Ovary (tissue), 7 donors: ENCODE measurements at regions not wholly inside any gene's neighbourhood (a gene's known extent, or its start where the extent isn't known, plus 50 kb on each side); places are given as distances from the start of the nearest gene placed in this dataset.
"Not testable (repeated sequence)": the region's sequence is repeated elsewhere in the genome, so short reads cannot be mapped to it uniquely, and the experiment has no call there.

Source experiments
- DNase-seq, 5 donors: peaks; one replicate each; pipeline ENCODE4 v3.0.0-alpha.2; 2019 to 2020
- H3K27ac ChIP-seq, 2 donors: fragments of 200-600 bp; one replicate each; pipeline versions ENCODE4 v1.5.1 to v1.8.0; 2019 to 2022
- H3K27me3 ChIP-seq: fragments of 200-600 bp; one replicate; pipeline ENCODE4 v1.8.0; 2022
- H3K36me3 ChIP-seq: fragments of 200-600 bp; sonication (generic); one replicate; pipeline ENCODE4 v1.5.1; 2019
- H3K4me1 ChIP-seq: one replicate; pipeline ENCODE4 v1.8.1; 2013; ENCODE audit warnings: mild to moderate bottlenecking, moderate library complexity; ENCODE audit not compliant: insufficient read depth
- H3K4me3 ChIP-seq: fragments of 200-600 bp; sonication (generic); one replicate; pipeline ENCODE4 v1.5.1; 2017
- H3K9me3 ChIP-seq, 2 donors: fragments of 200-600 bp in 1 of 2; sonication (generic) in 1 of 2; one replicate each; pipeline versions ENCODE4 v1.5.1 to v1.8.1; 2013 to 2019; ENCODE audit warnings: mild to moderate bottlenecking in 1 of 2, moderate library complexity in 1 of 2
- EP300 ChIP-seq: sonication (generic); formaldehyde crosslinking; IDR thresholded peaks from one replicate; pipeline ENCODE4 v1.6.1; 2017; ENCODE audit warnings: antibody characterized with exemption
- POLR2A ChIP-seq: fragments of 450-650 bp; IDR thresholded peaks from one replicate; pipeline ENCODE4 v1.6.1; 2017; ENCODE audit warnings: antibody characterized with exemption, mild to moderate bottlenecking, moderate library complexity
- WGBS, 3 donors: extraction: QIAGEN DNeasy Blood & Tissue Kit in 1 of 3; methylation state at CpG; one replicate each; pipeline versions ENCODE4 v1.1.5 to v1.1.7; 2013 to 2017; 5-methylcytosine and 5-hydroxymethylcytosine counted together
- intact Hi-C, 4 donors: fragments of 100-400 bp; cut with DNase I; formaldehyde crosslinking; loops; one replicate each; pipeline versions ENCODE4 v1.11.0 to v1.15.1; 2022 to 2023
- TF ChIP-seq, protein P1 (sequence below), 3 donors: fragments of 450-650 bp in 2 of 3; fragments of 200-600 bp in 1 of 3; IDR thresholded peaks; one replicate each; pipeline versions ENCODE4 v1.5.1 to v1.8.0; 2016 to 2022; ENCODE audit warnings: antibody characterized with exemption in 3 of 3, mild to moderate bottlenecking in 1 of 3
- donor health status: DM: no; HTN: no; CAD: no; lungs with moderate emphysema.
- donor health status: DM: no; HTN: no; CAD: no.
- donor health status: Bipolar disorder and iron deficiency.
- donor health status: DM: no; HTN: no; CAD: no.
- donor health status: DM: yes; HTN: yes; CAD: no.

GRCh38 chr3:24687671-24688070 lies 193.0 kb upstream of the THRB start:
- no peak for DNase-seq
- Histone ChIP-seq H3K4me1 (no peaks in the 10 kb centered on the region), H3K4me3 (no peak overlapping the region), H3K36me3 (no peaks in the 10 kb centered on the region), H3K9me3 (no peaks in the 10 kb centered on the region), H3K27ac (no peak overlapping the region), H3K27me3 (no peaks in the 10 kb centered on the region)
- intact Hi-C loops = loop anchor here in 3 of 4 donors (10.0 kb wide), 1 partner anchor 693 kb away; no protein-coding TSS in a partner anchor
- no peak for TF ChIP-seq EP300
- TF ChIP-seq, protein P1, sequence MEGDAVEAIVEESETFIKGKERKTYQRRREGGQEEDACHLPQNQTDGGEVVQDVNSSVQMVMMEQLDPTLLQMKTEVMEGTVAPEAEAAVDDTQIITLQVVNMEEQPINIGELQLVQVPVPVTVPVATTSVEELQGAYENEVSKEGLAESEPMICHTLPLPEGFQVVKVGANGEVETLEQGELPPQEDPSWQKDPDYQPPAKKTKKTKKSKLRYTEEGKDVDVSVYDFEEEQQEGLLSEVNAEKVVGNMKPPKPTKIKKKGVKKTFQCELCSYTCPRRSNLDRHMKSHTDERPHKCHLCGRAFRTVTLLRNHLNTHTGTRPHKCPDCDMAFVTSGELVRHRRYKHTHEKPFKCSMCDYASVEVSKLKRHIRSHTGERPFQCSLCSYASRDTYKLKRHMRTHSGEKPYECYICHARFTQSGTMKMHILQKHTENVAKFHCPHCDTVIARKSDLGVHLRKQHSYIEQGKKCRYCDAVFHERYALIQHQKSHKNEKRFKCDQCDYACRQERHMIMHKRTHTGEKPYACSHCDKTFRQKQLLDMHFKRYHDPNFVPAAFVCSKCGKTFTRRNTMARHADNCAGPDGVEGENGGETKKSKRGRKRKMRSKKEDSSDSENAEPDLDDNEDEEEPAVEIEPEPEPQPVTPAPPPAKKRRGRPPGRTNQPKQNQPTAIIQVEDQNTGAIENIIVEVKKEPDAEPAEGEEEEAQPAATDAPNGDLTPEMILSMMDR (IDR thresholded peaks at IDR 0.05) = no peak
- TF ChIP-seq POLR2A = no peak
- 95 to 97% (median 95%) methylated on average over 7 of the region's 7 CpGs for WGBS, 3 donors

DNA sequence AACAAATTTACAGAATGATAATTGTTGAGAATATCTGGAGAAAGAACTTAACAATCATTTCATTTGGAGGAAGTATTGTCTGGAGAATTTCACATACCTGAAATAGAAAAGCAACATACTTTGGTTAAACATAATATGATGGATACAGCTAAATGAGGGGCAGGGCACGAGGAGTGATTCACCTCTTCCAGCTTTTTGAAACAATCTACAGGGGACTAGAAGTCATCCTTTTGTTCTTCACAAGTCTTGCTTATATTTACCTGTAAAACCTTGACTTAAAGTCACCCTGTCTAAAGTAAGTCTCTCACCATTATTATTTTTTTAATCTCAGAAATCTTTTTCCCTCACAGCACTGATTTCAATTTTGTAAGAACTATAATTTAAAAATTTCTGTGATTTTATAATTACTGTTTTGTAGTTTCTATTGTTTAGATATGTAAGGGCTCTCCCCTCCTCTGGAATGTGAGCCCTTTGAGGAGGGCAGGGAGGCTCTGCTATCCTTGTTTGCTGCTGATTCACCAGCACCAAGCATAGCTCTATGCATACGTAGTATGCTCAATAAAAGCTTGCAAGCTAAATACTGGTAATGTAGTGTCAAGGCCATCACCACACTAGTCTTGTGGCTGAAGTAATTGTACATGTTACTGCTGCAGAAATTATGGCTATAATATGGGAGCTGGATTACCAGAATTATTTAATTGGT lies 193.9 kb upstream of the THRB start:
- no peak for DNase-seq
- no peak overlapping the region for H3K4me3 ChIP-seq
- H3K27ac ChIP-seq = no peak overlapping the region
- no peaks in the 10 kb centered on the region for H3K27me3 ChIP-seq
- no peaks in the 10 kb centered on the region for H3K36me3 ChIP-seq
- WGBS, 3 donors = 31 to 42% (median 33%) methylated on average over 2 of the region's 2 CpGs
- TF ChIP-seq POLR2A (no peak), EP300 (no peak)
- TF ChIP-seq, protein P1 (IDR thresholded peaks at IDR 0.05) = no peak
- intact Hi-C loops = loop anchor here in 3 of 4 donors (10.0 kb wide), 1 partner anchor 694 kb away; no protein-coding TSS in a partner anchor
- H3K9me3 ChIP-seq = no peaks in the 10 kb centered on the region
- H3K4me1 ChIP-seq = no peaks in the 10 kb centered on the region

DNA sequence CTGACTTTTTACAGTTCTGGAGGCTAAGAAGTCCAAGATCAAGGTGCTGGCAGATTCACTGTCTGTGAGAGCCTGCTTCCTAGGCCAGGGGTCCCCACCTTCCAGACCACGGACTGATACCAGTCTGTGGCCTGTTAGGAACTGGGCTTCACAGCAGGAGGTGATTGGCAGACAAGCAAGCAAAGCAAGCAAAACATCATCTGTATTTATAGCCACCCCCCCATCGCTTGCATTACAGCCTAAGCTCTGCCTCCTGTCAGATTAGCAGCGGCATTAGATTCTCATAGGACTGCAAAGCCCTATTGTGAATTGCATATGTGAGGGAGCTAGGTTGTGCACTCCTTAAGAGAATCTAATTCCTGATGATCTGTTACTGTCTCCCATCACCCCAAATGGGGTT lies 194.7 kb upstream of the THRB start:
- Histone ChIP-seq H3K4me3 (no peak overlapping the region), H3K4me1 (no peaks in the 10 kb centered on the region), H3K27ac (no peak overlapping the region), H3K27me3 (no peaks in the 10 kb centered on the region), H3K9me3 (no peaks in the 10 kb centered on the region), H3K36me3 (no peaks in the 10 kb centered on the region)
- DNase-seq = no peak
- intact Hi-C loops = loop anchor here in 3 of 4 donors (10.0 kb wide), 1 partner anchor 695 kb away; no protein-coding TSS in a partner anchor
- TF ChIP-seq, protein P1 (IDR thresholded peaks at IDR 0.05) = no peak
- TF ChIP-seq EP300 = no peak
- no peak for TF ChIP-seq POLR2A
- WGBS, 3 donors = 87 to 93% (median 91%) methylated on average over 3 of the region's 3 CpGs

GRCh38 chr3:24690777-24691176 lies 196.1 kb upstream of the THRB start:
- DNase-seq = no peak
- H3K4me1 ChIP-seq = no peaks in the 10 kb centered on the region
- WGBS, 3 donors = 93 to 96% (median 96%) methylated on average over 1 of the region's 1 CpG
- H3K9me3 ChIP-seq = no peaks in the 10 kb centered on the region
- H3K27ac ChIP-seq = no peak overlapping the region
- H3K4me3 ChIP-seq = no peak overlapping the region
- intact Hi-C loops = no loop called here
- no peaks in the 10 kb centered on the region for H3K36me3 ChIP-seq
- TF ChIP-seq, protein P1 (IDR thresholded peaks at IDR 0.05) = no peak
- TF ChIP-seq POLR2A (no peak), EP300 (no peak)
- H3K27me3 ChIP-seq = no peaks in the 10 kb centered on the region

DNA sequence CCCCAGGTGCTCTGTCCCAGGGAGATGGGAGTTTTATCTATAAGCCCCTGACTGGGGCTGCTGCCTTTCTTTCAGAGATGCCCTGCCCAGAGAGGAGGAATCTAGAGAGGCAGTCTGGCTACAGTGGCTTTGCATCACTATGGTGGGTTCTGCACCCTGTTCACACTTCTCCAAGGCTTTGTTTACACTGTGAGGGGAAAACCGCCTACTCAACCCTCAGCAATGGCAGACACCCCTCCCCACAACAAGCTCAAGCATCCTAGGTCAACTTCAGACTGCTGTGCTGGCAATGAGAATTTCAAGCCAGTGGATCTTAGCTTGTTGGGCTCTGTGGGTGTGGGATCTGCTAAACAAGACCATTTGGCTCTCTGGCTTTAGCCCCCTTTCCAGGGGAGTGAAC lies 204.4 kb upstream of the THRB start:
- H3K4me3 ChIP-seq, intact Hi-C loops, H3K4me1 ChIP-seq, H3K36me3 ChIP-seq, H3K9me3 ChIP-seq, H3K27me3 ChIP-seq, H3K27ac ChIP-seq, DNase-seq: not testable (repeated sequence)
- WGBS, 3 donors = 82 to 93% (median 83%) methylated on average over 1 of the region's 1 CpG
